ENCODE measurements at regions not wholly inside any gene's neighbourhood (a gene's known extent, or its start where the extent isn't known, plus 50 kb on each side); places are given as distances from the start of the nearest gene placed in this dataset.

GRCh38 chr2:234363011-234363487 lies 133.8 kb downstream of the ARL4C start:
- TF ChIP-seq ZNF274 (IDR thresholded peaks at IDR 0.05; ENCODE audit: low read depth, low read length) (no peak), YY1 (IDR thresholded peaks at IDR 0.05; ENCODE audit: insufficient read depth, insufficient read length) (no peak)

All from NT2/D1 (cell line).